ENCODE measurements at regions not wholly inside any gene's neighbourhood (a gene's known extent, or its start where the extent isn't known, plus 50 kb on each side); places are given as distances from the start of the nearest gene placed in this dataset.
"Not testable (repeated sequence)": the region's sequence is repeated elsewhere in the genome, so short reads cannot be mapped to it uniquely, and the experiment has no call there.

- H3K9me3 ChIP-seq (ENCODE audit: control insufficient read depth, low read length); DNase-seq; H3K27me3 ChIP-seq (replicated peaks; ENCODE audit: control insufficient read depth, insufficient read depth, low read length, poor library complexity, severe bottlenecking); H3K36me3 ChIP-seq (ENCODE audit: control insufficient read depth, insufficient read depth, low read length); H3K27ac ChIP-seq (ENCODE audit: insufficient read depth, low read length, poor library complexity, severe bottlenecking); H3K4me3 ChIP-seq (ENCODE audit: insufficient read depth, low read depth, low read length, poor library complexity, severe bottlenecking); H3K4me1 ChIP-seq (ENCODE audit: control insufficient read depth, insufficient read depth, low read length, poor library complexity, severe bottlenecking): not testable (repeated sequence)
Observed at GRCh38 chr12:14032191-14032590, 50.8 kb upstream of the GRIN2B start.

GRCh38 chr12:14043776-14044175 is 62.4 kb upstream of the GRIN2B start:
- Histone ChIP-seq H3K4me1 (ENCODE audit: control insufficient read depth, insufficient read depth, low read length, poor library complexity, severe bottlenecking) (no peaks in the 10 kb centered on the region), H3K27me3 (replicated peaks; ENCODE audit: control insufficient read depth, insufficient read depth, low read length, poor library complexity, severe bottlenecking) (no peaks in the 10 kb centered on the region), H3K36me3 (ENCODE audit: control insufficient read depth, insufficient read depth, low read length) (no peaks in the 10 kb centered on the region), H3K4me3 (ENCODE audit: insufficient read depth, low read depth, low read length, poor library complexity, severe bottlenecking) (no peak overlapping the region), H3K27ac (ENCODE audit: insufficient read depth, low read length, poor library complexity, severe bottlenecking) (no peak overlapping the region), H3K9me3 (ENCODE audit: control insufficient read depth, low read length) (no peaks in the 10 kb centered on the region)
- no peak for DNase-seq

- Histone ChIP-seq H3K27ac (ENCODE audit: insufficient read depth, low read length, poor library complexity, severe bottlenecking) (no peak overlapping the region), H3K4me3 (ENCODE audit: insufficient read depth, low read depth, low read length, poor library complexity, severe bottlenecking) (no peak overlapping the region), H3K36me3 (ENCODE audit: control insufficient read depth, insufficient read depth, low read length) (no peaks in the 10 kb centered on the region), H3K27me3 (replicated peaks; ENCODE audit: control insufficient read depth, insufficient read depth, low read length, poor library complexity, severe bottlenecking) (no peaks in the 10 kb centered on the region), H3K9me3 (ENCODE audit: control insufficient read depth, low read length) (no peaks in the 10 kb centered on the region), H3K4me1 (ENCODE audit: control insufficient read depth, insufficient read depth, low read length, poor library complexity, severe bottlenecking) (no peaks in the 10 kb centered on the region)
- DNase-seq, result no peak
Observed at GRCh38 chr12:14048941-14049545, 67.6 kb upstream of the GRIN2B start.

DNA sequence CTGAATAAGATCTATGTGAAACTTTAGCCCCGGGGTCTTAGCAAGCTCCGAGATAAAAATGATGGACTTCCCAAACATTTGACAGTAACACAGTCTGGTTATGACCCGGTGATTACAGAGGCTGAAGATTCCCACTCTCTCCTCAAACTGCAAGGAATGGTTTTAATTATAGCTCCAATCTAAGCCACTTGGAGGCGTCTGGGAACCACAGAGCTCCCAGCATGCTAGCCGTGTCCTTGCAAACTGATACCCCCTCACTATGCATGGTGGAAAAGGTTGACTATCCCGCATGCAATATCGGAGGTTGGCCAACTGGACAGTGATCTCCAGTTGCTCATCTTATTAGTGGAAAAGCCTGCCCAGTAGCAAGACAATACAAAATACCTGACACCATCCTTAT is 76.5 kb upstream of the GRIN2B start:
- H3K4me1 ChIP-seq (ENCODE audit: control insufficient read depth, insufficient read depth, low read length, poor library complexity, severe bottlenecking), result no peaks in the 10 kb centered on the region
- H3K27ac ChIP-seq (ENCODE audit: insufficient read depth, low read length, poor library complexity, severe bottlenecking), result no peak overlapping the region
- H3K36me3 ChIP-seq (ENCODE audit: control insufficient read depth, insufficient read depth, low read length), result no peaks in the 10 kb centered on the region
- DNase-seq, result no peak
- no peaks in the 10 kb centered on the region for H3K27me3 ChIP-seq (replicated peaks; ENCODE audit: control insufficient read depth, insufficient read depth, low read length, poor library complexity, severe bottlenecking)
- H3K9me3 ChIP-seq (ENCODE audit: control insufficient read depth, low read length), result no peaks in the 10 kb centered on the region
- H3K4me3 ChIP-seq (ENCODE audit: insufficient read depth, low read depth, low read length, poor library complexity, severe bottlenecking), result no peak overlapping the region

DNA sequence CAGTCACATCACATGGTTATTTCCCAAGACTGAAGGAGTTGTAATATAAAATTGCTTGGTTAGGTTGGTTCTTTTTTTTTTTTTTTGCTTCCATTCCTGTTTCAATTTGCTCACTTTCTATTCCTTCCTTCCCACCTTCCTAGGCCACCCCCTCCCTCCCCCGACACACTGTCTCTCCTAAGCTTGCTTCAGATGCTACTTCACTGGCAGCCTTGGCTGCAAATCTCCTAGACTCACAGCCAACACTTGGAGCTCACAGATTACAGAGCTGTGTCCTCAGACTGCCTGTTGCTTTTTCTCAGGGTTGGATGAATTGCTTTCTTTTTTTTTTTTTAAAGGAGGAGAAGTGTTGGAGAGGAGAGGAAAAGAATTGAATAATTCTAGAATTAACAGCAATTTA is 77.3 kb upstream of the GRIN2B start:
- Histone ChIP-seq H3K4me1 (ENCODE audit: control insufficient read depth, insufficient read depth, low read length, poor library complexity, severe bottlenecking) (no peaks in the 10 kb centered on the region), H3K27me3 (replicated peaks; ENCODE audit: control insufficient read depth, insufficient read depth, low read length, poor library complexity, severe bottlenecking) (no peaks in the 10 kb centered on the region), H3K27ac (ENCODE audit: insufficient read depth, low read length, poor library complexity, severe bottlenecking) (no peak overlapping the region), H3K36me3 (ENCODE audit: control insufficient read depth, insufficient read depth, low read length) (no peaks in the 10 kb centered on the region), H3K9me3 (ENCODE audit: control insufficient read depth, low read length) (no peaks in the 10 kb centered on the region), H3K4me3 (ENCODE audit: insufficient read depth, low read depth, low read length, poor library complexity, severe bottlenecking) (no peak overlapping the region)
- DNase-seq, result no peak

DNA sequence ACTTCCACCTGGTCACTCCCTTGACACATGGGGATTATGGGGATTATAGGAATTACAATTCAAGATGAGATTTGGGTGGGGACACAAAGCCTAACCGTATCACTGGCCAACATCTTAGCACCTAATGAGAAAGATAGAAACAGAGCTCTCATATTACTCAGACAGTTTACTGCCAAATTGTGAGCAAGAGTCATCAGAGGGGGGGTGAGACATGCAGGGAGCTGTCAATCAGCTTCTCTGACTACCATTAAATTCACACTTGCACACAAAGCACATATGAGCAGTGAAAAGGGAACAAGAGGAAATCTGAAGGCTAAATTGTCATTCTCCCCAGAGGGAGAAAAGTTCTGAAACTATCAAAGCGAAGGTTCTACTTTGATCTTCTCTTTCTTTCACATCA is 78.1 kb upstream of the GRIN2B start:
- Histone ChIP-seq H3K27ac (ENCODE audit: insufficient read depth, low read length, poor library complexity, severe bottlenecking) (no peak overlapping the region), H3K36me3 (ENCODE audit: control insufficient read depth, insufficient read depth, low read length) (no peaks in the 10 kb centered on the region), H3K9me3 (ENCODE audit: control insufficient read depth, low read length) (no peaks in the 10 kb centered on the region), H3K4me1 (ENCODE audit: control insufficient read depth, insufficient read depth, low read length, poor library complexity, severe bottlenecking) (no peaks in the 10 kb centered on the region), H3K27me3 (replicated peaks; ENCODE audit: control insufficient read depth, insufficient read depth, low read length, poor library complexity, severe bottlenecking) (no peaks in the 10 kb centered on the region), H3K4me3 (ENCODE audit: insufficient read depth, low read depth, low read length, poor library complexity, severe bottlenecking) (no peak overlapping the region)
- no peak for DNase-seq

- H3K27ac ChIP-seq (ENCODE audit: insufficient read depth, low read length, poor library complexity, severe bottlenecking), result no peak overlapping the region
- DNase-seq, result no peak
- H3K36me3 ChIP-seq (ENCODE audit: control insufficient read depth, insufficient read depth, low read length), result no peaks in the 10 kb centered on the region
- H3K4me3 ChIP-seq (ENCODE audit: insufficient read depth, low read depth, low read length, poor library complexity, severe bottlenecking), result no peak overlapping the region
- H3K27me3 ChIP-seq (replicated peaks; ENCODE audit: control insufficient read depth, insufficient read depth, low read length, poor library complexity, severe bottlenecking), result no peaks in the 10 kb centered on the region
- H3K4me1 ChIP-seq (ENCODE audit: control insufficient read depth, insufficient read depth, low read length, poor library complexity, severe bottlenecking), result no peaks in the 10 kb centered on the region
- no peaks in the 10 kb centered on the region for H3K9me3 ChIP-seq (ENCODE audit: control insufficient read depth, low read length)
Observed at GRCh38 chr12:14065616-14066015, 84.2 kb upstream of the GRIN2B start.

DNA sequence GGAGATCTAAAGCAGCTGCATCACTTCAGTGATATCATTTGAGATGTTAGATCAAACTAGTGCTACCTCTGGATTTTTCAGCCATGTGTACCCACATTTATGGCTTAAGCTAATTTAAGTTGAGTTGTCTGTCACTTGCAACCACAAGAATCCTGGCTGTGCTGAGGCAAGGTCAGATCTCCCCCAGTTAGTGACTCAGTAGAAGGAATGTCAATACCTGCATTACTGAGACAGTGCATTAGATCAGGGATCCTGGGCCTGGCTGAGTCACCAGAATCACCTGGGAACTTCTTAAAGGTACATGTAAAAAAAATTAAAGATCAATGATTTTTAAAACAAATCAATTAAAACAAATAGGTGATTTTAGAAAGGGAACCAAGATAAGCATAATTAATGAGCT is 84.6 kb upstream of the GRIN2B start:
- Histone ChIP-seq H3K27ac (ENCODE audit: insufficient read depth, low read length, poor library complexity, severe bottlenecking) (no peak overlapping the region), H3K27me3 (replicated peaks; ENCODE audit: control insufficient read depth, insufficient read depth, low read length, poor library complexity, severe bottlenecking) (no peaks in the 10 kb centered on the region), H3K4me1 (ENCODE audit: control insufficient read depth, insufficient read depth, low read length, poor library complexity, severe bottlenecking) (no peaks in the 10 kb centered on the region), H3K4me3 (ENCODE audit: insufficient read depth, low read depth, low read length, poor library complexity, severe bottlenecking) (no peak overlapping the region), H3K36me3 (ENCODE audit: control insufficient read depth, insufficient read depth, low read length) (no peaks in the 10 kb centered on the region), H3K9me3 (ENCODE audit: control insufficient read depth, low read length) (no peaks in the 10 kb centered on the region)
- no peak for DNase-seq

DNA sequence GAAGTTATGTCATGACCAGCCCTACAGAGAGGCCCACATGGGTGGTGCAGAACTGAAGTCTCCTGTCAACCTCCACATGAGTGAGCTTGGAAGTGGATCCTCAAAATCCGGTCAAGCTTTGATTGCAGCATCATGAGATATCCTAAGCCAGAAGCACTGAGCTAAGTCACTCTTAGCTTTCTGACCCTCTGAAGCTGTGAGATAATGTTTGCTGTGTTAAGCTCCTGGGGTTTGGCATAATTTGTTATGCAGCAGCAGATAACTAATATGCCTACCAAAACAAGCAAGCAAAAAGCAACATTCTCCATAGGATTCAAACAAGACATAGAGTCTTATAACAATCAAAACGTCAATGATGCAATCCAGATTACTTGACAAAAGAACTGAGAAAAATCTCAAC is 87.6 kb upstream of the GRIN2B start:
- Histone ChIP-seq H3K4me3 (ENCODE audit: insufficient read depth, low read depth, low read length, poor library complexity, severe bottlenecking) (no peak overlapping the region), H3K27ac (ENCODE audit: insufficient read depth, low read length, poor library complexity, severe bottlenecking) (no peak overlapping the region), H3K36me3 (ENCODE audit: control insufficient read depth, insufficient read depth, low read length) (no peaks in the 10 kb centered on the region), H3K27me3 (replicated peaks; ENCODE audit: control insufficient read depth, insufficient read depth, low read length, poor library complexity, severe bottlenecking) (no peaks in the 10 kb centered on the region), H3K9me3 (ENCODE audit: control insufficient read depth, low read length) (no peaks in the 10 kb centered on the region), H3K4me1 (ENCODE audit: control insufficient read depth, insufficient read depth, low read length, poor library complexity, severe bottlenecking) (no peaks in the 10 kb centered on the region)
- DNase-seq, result no peak

DNA sequence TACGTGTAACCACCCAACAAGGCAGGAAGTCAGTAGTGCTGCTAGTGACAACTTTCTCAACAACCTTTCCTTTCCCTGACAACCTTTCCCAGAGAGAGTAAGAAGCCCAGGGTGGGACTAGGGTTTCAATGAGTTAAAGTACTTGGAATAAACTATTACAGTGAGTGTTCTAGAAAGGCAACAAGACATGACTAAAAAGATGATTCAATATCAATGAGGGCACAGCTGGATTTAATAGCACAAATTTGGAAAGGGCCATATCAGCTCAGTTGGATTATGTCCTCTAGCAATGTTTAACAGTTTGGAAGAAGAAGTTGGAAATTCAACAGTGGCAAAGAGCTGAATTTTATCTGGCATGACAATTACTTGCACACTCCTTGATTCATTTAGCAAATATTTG is 90.4 kb upstream of the GRIN2B start:
- H3K36me3 ChIP-seq (ENCODE audit: control insufficient read depth, insufficient read depth, low read length), result no peaks in the 10 kb centered on the region
- no peaks in the 10 kb centered on the region for H3K4me1 ChIP-seq (ENCODE audit: control insufficient read depth, insufficient read depth, low read length, poor library complexity, severe bottlenecking)
- no peaks in the 10 kb centered on the region for H3K27me3 ChIP-seq (replicated peaks; ENCODE audit: control insufficient read depth, insufficient read depth, low read length, poor library complexity, severe bottlenecking)
- H3K9me3 ChIP-seq (ENCODE audit: control insufficient read depth, low read length), result no peaks in the 10 kb centered on the region
- no peak for DNase-seq
- H3K4me3 ChIP-seq (ENCODE audit: insufficient read depth, low read depth, low read length, poor library complexity, severe bottlenecking), result no peak overlapping the region
- H3K27ac ChIP-seq (ENCODE audit: insufficient read depth, low read length, poor library complexity, severe bottlenecking), result no peak overlapping the region

GRCh38 chr12:14072987-14073386 is 91.6 kb upstream of the GRIN2B start:
- H3K36me3 ChIP-seq (ENCODE audit: control insufficient read depth, insufficient read depth, low read length), result no peaks in the 10 kb centered on the region
- H3K9me3 ChIP-seq (ENCODE audit: control insufficient read depth, low read length), result no peaks in the 10 kb centered on the region
- H3K27me3 ChIP-seq (replicated peaks; ENCODE audit: control insufficient read depth, insufficient read depth, low read length, poor library complexity, severe bottlenecking), result no peaks in the 10 kb centered on the region
- no peak overlapping the region for H3K27ac ChIP-seq (ENCODE audit: insufficient read depth, low read length, poor library complexity, severe bottlenecking)
- H3K4me1 ChIP-seq (ENCODE audit: control insufficient read depth, insufficient read depth, low read length, poor library complexity, severe bottlenecking), result no peaks in the 10 kb centered on the region
- no peak for DNase-seq
- H3K4me3 ChIP-seq (ENCODE audit: insufficient read depth, low read depth, low read length, poor library complexity, severe bottlenecking), result no peak overlapping the region
